Naive thymus-derived CD4-positive, alpha-beta T cell (primary cell): ENCODE measurements at regions not wholly inside any gene's neighbourhood (a gene's known extent, or its start where the extent isn't known, plus 50 kb on each side); places are given as distances from the start of the nearest gene placed in this dataset.
A peak's percentile ranks its signal among the peaks of the same experiment; 100 is the strongest.

Experiments
- ATAC-seq: fragments of 150-1000 bp; cut with Tn5 transposase; 2 replicates; pipeline ENCODE4 v1.10.0; 2021; ENCODE audit warnings: mild to moderate bottlenecking, moderate library complexity
- CTCF ChIA-PET: fragments of 350-600 bp; sonication (Branson Sonifier 250); formaldehyde crosslinking; loops from one replicate; lab custom pipeline; 2021; ENCODE audit warnings: antibody characterized with exemption; lab: Charles Lee
- POLR2A ChIA-PET: fragments of 350-600 bp; sonication (Branson Sonifier 250); formaldehyde crosslinking; loops from one replicate; lab custom pipeline; 2021; ENCODE audit warnings: antibody characterized with exemption, inconsistent platforms; lab: Charles Lee
- DNase-seq, 9 donors: peaks; one replicate each; pipeline versions ENCODE4 v3.0.0 to v3.0.0-alpha.2; 2020 to 2022; ENCODE audit warnings: mixed read lengths in 1 of 9
- H3K27ac ChIP-seq: one replicate; pipeline ENCODE4 v1.7.0; 2013; ENCODE audit warnings: mild to moderate bottlenecking, low read depth, low read length, moderate library complexity
- H3K27me3 ChIP-seq, 2 donors: one replicate each; pipeline ENCODE4 v1.7.0; 2013; ENCODE audit warnings: low read length in 2 of 2, mild to moderate bottlenecking in 2 of 2, moderate library complexity in 2 of 2; ENCODE audit not compliant: control insufficient read depth in 2 of 2, insufficient read depth in 2 of 2
- H3K36me3 ChIP-seq, 3 experiments: 1 replicate in 2 of 3; 2 replicates in 1 of 3; pipeline ENCODE4 v1.7.0; 2013; ENCODE audit warnings: low read length in 3 of 3, mild to moderate bottlenecking in 3 of 3, moderate library complexity in 1 of 3; ENCODE audit not compliant: insufficient read depth in 3 of 3, control insufficient read depth in 2 of 3
- H3K4me1 ChIP-seq, 2 donors: one replicate each; pipeline ENCODE4 v1.7.0; 2013; ENCODE audit warnings: low read length in 2 of 2, mild to moderate bottlenecking in 2 of 2, moderate library complexity in 1 of 2; ENCODE audit not compliant: control insufficient read depth in 2 of 2, insufficient read depth in 2 of 2
- H3K4me3 ChIP-seq: 2 replicates; pipeline ENCODE4 v1.7.0; 2013; ENCODE audit warnings: mild to moderate bottlenecking, low read length
- H3K9me3 ChIP-seq, 3 experiments: 1 replicate in 2 of 3; 2 replicates in 1 of 3; pipeline ENCODE4 v1.7.0; 2013; ENCODE audit warnings: low read length in 3 of 3; ENCODE audit not compliant: control insufficient read depth in 2 of 3
- H3K27ac Mint-ChIP-seq, 9 donors: one replicate each; pipeline ENCODE4 v1.8.0; 2020 to 2022; ENCODE audit warnings: mixed read lengths in 9 of 9, mild to moderate bottlenecking in 8 of 9, moderate library complexity in 5 of 9, inconsistent platforms in 2 of 9
- H3K27me3 Mint-ChIP-seq, 5 donors: one replicate each; pipeline ENCODE4 v1.8.0; 2021 to 2022; ENCODE audit warnings: mixed read lengths in 5 of 5, mild to moderate bottlenecking in 1 of 5
- H3K36me3 Mint-ChIP-seq, 5 donors: one replicate each; pipeline ENCODE4 v1.8.0; 2020 to 2022; ENCODE audit warnings: mixed read lengths in 5 of 5, mild to moderate bottlenecking in 3 of 5, inconsistent platforms in 1 of 5
- H3K4me1 Mint-ChIP-seq, 7 donors: one replicate each; pipeline ENCODE4 v1.8.0; 2020 to 2022; ENCODE audit warnings: mixed read lengths in 7 of 7, mild to moderate bottlenecking in 3 of 7, inconsistent platforms in 1 of 7
- H3K4me3 Mint-ChIP-seq, 10 donors: one replicate each; pipeline ENCODE4 v1.8.0; 2020 to 2022; ENCODE audit warnings: mild to moderate bottlenecking in 10 of 10, mixed read lengths in 10 of 10, moderate library complexity in 6 of 10, inconsistent platforms in 2 of 10
- H3K9me3 Mint-ChIP-seq, 11 donors: one replicate each; pipeline ENCODE4 v1.8.0; 2020 to 2022; ENCODE audit warnings: mixed read lengths in 11 of 11, mild to moderate bottlenecking in 4 of 11, inconsistent platforms in 1 of 11, moderate library complexity in 1 of 11
- intact Hi-C, 2 donors: fragments of 100-400 bp; cut with micrococcal nuclease; formaldehyde crosslinking; loops; one replicate each; pipeline ENCODE4 v1.15.1; 2023

GRCh38 chr1:198873696-198874230 is 234.9 kb downstream of the PTPRC start:
- ATAC-seq (no peak), DNase-seq (no peak)
- Mint-ChIP-seq H3K36me3 (peaks cover 6 to 55% (median 29%) of the 10 kb centered on the region in 5 donors), H3K4me3 (no peak overlapping the region), H3K27ac (peak overlapping the region in 1 of 9 donors; percentile 69), H3K9me3 (peaks cover 0 to 8% (median 2%) of the 10 kb centered on the region in 11 donors), H3K4me1 (peaks cover 0 to 26% (median 6%) of the 10 kb centered on the region in 7 donors), H3K27me3 (no peaks in the 10 kb centered on the region)
- intact Hi-C loops: no loop called here
- H3K4me3 ChIP-seq: no peak overlapping the region
- no peaks in the 10 kb centered on the region for H3K27me3 ChIP-seq
- H3K27ac ChIP-seq: no peak overlapping the region
- H3K4me1 ChIP-seq: no peaks in the 10 kb centered on the region
- POLR2A ChIA-PET: interaction anchor here (0.7 kb wide), 1 partner anchor 1527 kb away, joined by 3 read pairs; no protein-coding TSS in a partner anchor
- no peaks in the 10 kb centered on the region for H3K9me3 ChIP-seq
- no peaks in the 10 kb centered on the region for H3K36me3 ChIP-seq
- CTCF ChIA-PET: no interaction called here

- H3K27ac ChIP-seq: no peak overlapping the region
- ChIA-PET POLR2A (no interaction called here), CTCF (no interaction called here)
- Mint-ChIP-seq H3K36me3 (peaks cover 11 to 61% (median 50%) of the 10 kb centered on the region in 5 donors), H3K9me3 (peaks cover 0 to 9% (median under 1%) of the 10 kb centered on the region in 11 donors), H3K4me3 (no peak overlapping the region), H3K27me3 (no peaks in the 10 kb centered on the region), H3K27ac (no peak overlapping the region), H3K4me1 (peaks cover 0 to 38% (median 9%) of the 10 kb centered on the region in 7 donors)
- no peaks in the 10 kb centered on the region for H3K36me3 ChIP-seq
- no peaks in the 10 kb centered on the region for H3K9me3 ChIP-seq
- ATAC-seq: no peak
- no peaks in the 10 kb centered on the region for H3K4me1 ChIP-seq
- intact Hi-C loops: no loop called here
- no peak for DNase-seq
- no peaks in the 10 kb centered on the region for H3K27me3 ChIP-seq
- H3K4me3 ChIP-seq: no peak overlapping the region
Measured at GRCh38 chr1:198876371-198876871, 237.6 kb downstream of the PTPRC start.

- Mint-ChIP-seq H3K36me3 (peaks cover 11 to 45% (median 38%) of the 10 kb centered on the region in 5 donors), H3K4me1 (peaks cover 0 to 45% (median 9%) of the 10 kb centered on the region in 7 donors), H3K27ac (peak overlapping the region in 2 of 9 donors; percentile 0 to 84), H3K9me3 (peaks cover 0 to 9% (median 0%) of the 10 kb centered on the region in 11 donors), H3K27me3 (no peaks in the 10 kb centered on the region), H3K4me3 (no peak overlapping the region)
- no peak for DNase-seq
- no peaks in the 10 kb centered on the region for H3K27me3 ChIP-seq
- ChIA-PET POLR2A (no interaction called here), CTCF (no interaction called here)
- H3K9me3 ChIP-seq: no peaks in the 10 kb centered on the region
- no peak overlapping the region for H3K4me3 ChIP-seq
- no peak for ATAC-seq
- no peaks in the 10 kb centered on the region for H3K4me1 ChIP-seq
- intact Hi-C loops: no loop called here
- no peaks in the 10 kb centered on the region for H3K36me3 ChIP-seq
- H3K27ac ChIP-seq: no peak overlapping the region
Measured at GRCh38 chr1:198878566-198878965, 239.7 kb downstream of the PTPRC start.

- intact Hi-C loops: loop anchor here in 1 of 2 donors (5.0 kb wide), 1 partner anchor 232 kb away; no protein-coding TSS in a partner anchor
- peaks cover 11 to 36% (median 34%) of the 10 kb centered on the region in 5 donors for H3K36me3 Mint-ChIP-seq
- no peak overlapping the region for H3K27ac ChIP-seq
- DNase-seq (no peak), ATAC-seq (no peak)
- H3K9me3 ChIP-seq: no peaks in the 10 kb centered on the region
- H3K27me3 Mint-ChIP-seq: no peaks in the 10 kb centered on the region
- H3K4me3 Mint-ChIP-seq: no peak overlapping the region
- ChIA-PET CTCF (no interaction called here), POLR2A (no interaction called here)
- H3K4me1 ChIP-seq: no peaks in the 10 kb centered on the region
- peaks cover 0 to 44% (median 9%) of the 10 kb centered on the region in 7 donors for H3K4me1 Mint-ChIP-seq
- no peaks in the 10 kb centered on the region for H3K36me3 ChIP-seq
- H3K27ac Mint-ChIP-seq: peak overlapping the region in 1 of 9 donors; percentile 84
- peaks cover 0 to 9% (median 0%) of the 10 kb centered on the region in 11 donors for H3K9me3 Mint-ChIP-seq
- H3K27me3 ChIP-seq: no peaks in the 10 kb centered on the region
- H3K4me3 ChIP-seq: no peak overlapping the region
Measured at GRCh38 chr1:198879711-198880306, 241.0 kb downstream of the PTPRC start.

GRCh38 chr1:198880397-198880796 is 241.6 kb downstream of the PTPRC start:
- no peak overlapping the region for H3K4me3 Mint-ChIP-seq
- intact Hi-C loops: loop anchor here in 1 of 2 donors (5.0 kb wide), 1 partner anchor 232 kb away; no protein-coding TSS in a partner anchor
- Histone ChIP-seq H3K36me3 (no peaks in the 10 kb centered on the region), H3K27me3 (no peaks in the 10 kb centered on the region), H3K9me3 (no peaks in the 10 kb centered on the region), H3K4me1 (no peaks in the 10 kb centered on the region), H3K4me3 (no peak overlapping the region), H3K27ac (no peak overlapping the region)
- POLR2A ChIA-PET: no interaction called here
- no peak overlapping the region for H3K27ac Mint-ChIP-seq
- H3K9me3 Mint-ChIP-seq: peaks cover 0 to 9% (median 0%) of the 10 kb centered on the region in 11 donors
- H3K4me1 Mint-ChIP-seq: peaks cover 0 to 45% (median 8%) of the 10 kb centered on the region in 7 donors
- peaks cover 11 to 34% (median 30%) of the 10 kb centered on the region in 5 donors for H3K36me3 Mint-ChIP-seq
- DNase-seq: no peak
- CTCF ChIA-PET: no interaction called here
- ATAC-seq: no peak
- no peaks in the 10 kb centered on the region for H3K27me3 Mint-ChIP-seq

- intact Hi-C loops: loop anchor here in 1 of 2 donors (5.0 kb wide), 1 partner anchor 231 kb away; no protein-coding TSS in a partner anchor
- POLR2A ChIA-PET: interaction anchor here (0.5 kb wide), 1 partner anchor 1526 kb away, joined by 3 read pairs; no protein-coding TSS in a partner anchor
- no peaks in the 10 kb centered on the region for H3K9me3 ChIP-seq
- DNase-seq: no peak
- Mint-ChIP-seq H3K27me3 (no peaks in the 10 kb centered on the region), H3K9me3 (peaks cover 0 to 9% (median 0%) of the 10 kb centered on the region in 11 donors), H3K27ac (peak overlapping the region in 1 of 9 donors; percentile 25), H3K4me1 (peaks cover 0 to 45% (median 9%) of the 10 kb centered on the region in 7 donors), H3K4me3 (peak overlapping the region in 1 of 10 donors; percentile 16), H3K36me3 (peaks cover 11 to 34% (median 30%) of the 10 kb centered on the region in 5 donors)
- H3K27ac ChIP-seq: no peak overlapping the region
- peak; percentile 73 for ATAC-seq
- CTCF ChIA-PET: no interaction called here
- no peaks in the 10 kb centered on the region for H3K4me1 ChIP-seq
- no peak overlapping the region for H3K4me3 ChIP-seq
- H3K27me3 ChIP-seq: no peaks in the 10 kb centered on the region
- H3K36me3 ChIP-seq: no peaks in the 10 kb centered on the region
Measured at GRCh38 chr1:198880818-198881597, 242.2 kb downstream of the PTPRC start.
